ENCODE measurements at regions not wholly inside any gene's neighbourhood (a gene's known extent, or its start where the extent isn't known, plus 50 kb on each side); places are given as distances from the start of the nearest gene placed in this dataset.

DNA sequence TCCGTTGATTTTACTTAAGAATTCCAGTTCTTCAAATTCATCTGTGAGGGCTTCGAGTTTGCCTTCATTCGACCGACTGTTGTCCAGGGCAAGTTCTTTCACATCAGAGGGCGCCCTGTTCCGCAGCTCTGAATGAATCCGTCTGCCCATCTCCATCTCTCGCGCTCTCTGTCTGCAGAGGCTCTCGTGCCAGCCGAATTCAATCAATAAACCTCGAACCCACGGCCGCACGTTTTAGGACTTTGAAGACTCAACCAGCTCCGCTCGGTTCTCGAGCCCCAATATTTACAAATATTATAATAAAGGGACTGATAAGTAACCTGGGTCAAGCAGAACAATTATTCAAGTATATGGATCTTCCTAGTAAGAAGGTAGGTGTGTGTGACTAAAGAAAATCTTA lies 556.4 kb upstream of the SMIM31 start:
- TF ChIP-seq, protein P1, sequence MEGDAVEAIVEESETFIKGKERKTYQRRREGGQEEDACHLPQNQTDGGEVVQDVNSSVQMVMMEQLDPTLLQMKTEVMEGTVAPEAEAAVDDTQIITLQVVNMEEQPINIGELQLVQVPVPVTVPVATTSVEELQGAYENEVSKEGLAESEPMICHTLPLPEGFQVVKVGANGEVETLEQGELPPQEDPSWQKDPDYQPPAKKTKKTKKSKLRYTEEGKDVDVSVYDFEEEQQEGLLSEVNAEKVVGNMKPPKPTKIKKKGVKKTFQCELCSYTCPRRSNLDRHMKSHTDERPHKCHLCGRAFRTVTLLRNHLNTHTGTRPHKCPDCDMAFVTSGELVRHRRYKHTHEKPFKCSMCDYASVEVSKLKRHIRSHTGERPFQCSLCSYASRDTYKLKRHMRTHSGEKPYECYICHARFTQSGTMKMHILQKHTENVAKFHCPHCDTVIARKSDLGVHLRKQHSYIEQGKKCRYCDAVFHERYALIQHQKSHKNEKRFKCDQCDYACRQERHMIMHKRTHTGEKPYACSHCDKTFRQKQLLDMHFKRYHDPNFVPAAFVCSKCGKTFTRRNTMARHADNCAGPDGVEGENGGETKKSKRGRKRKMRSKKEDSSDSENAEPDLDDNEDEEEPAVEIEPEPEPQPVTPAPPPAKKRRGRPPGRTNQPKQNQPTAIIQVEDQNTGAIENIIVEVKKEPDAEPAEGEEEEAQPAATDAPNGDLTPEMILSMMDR (IDR thresholded peaks at IDR 0.05): no peak
- no peak for TF ChIP-seq POLR2AphosphoS5 (IDR thresholded peaks at IDR 0.05)

All from breast epithelium (tissue), 3 donors.